ENCODE measurements at regions not wholly inside any gene's neighbourhood (a gene's known extent, or its start where the extent isn't known, plus 50 kb on each side); places are given as distances from the start of the nearest gene placed in this dataset.

GRCh38 chr2:234611209-234611608, 114.3 kb upstream of the ARL4C start:
- no peaks in the 10 kb centered on the region for H3K36me3 ChIP-seq
- TF ChIP-seq CTCF (IDR thresholded peaks at IDR 0.05) = no peak
- no peaks in the 10 kb centered on the region for H3K4me1 ChIP-seq
- no peak overlapping the region for H3K27ac ChIP-seq
- intact Hi-C loops (cut with DNase I) = no loop called here
- ATAC-seq (no peak), DNase-seq (no peak)
- no peaks in the 10 kb centered on the region for H3K27me3 ChIP-seq
- no peak overlapping the region for H3K4me3 ChIP-seq
- H3K9me3 ChIP-seq = no peaks in the 10 kb centered on the region

- no peak for TF ChIP-seq CTCF (IDR thresholded peaks at IDR 0.05)
- H3K9me3 ChIP-seq = no peaks in the 10 kb centered on the region
- H3K27me3 ChIP-seq = no peaks in the 10 kb centered on the region
- H3K36me3 ChIP-seq = no peaks in the 10 kb centered on the region
- DNase-seq (no peak), ATAC-seq (no peak)
- intact Hi-C loops (cut with DNase I) = no loop called here
- H3K4me3 ChIP-seq = no peak overlapping the region
- H3K4me1 ChIP-seq = no peaks in the 10 kb centered on the region
- no peak overlapping the region for H3K27ac ChIP-seq
Observed at GRCh38 chr2:234608946-234609345, 112.1 kb upstream of the ARL4C start.

GRCh38 chr2:234607691-234608090, 110.8 kb upstream of the ARL4C start:
- DNase-seq (no peak), ATAC-seq (no peak)
- H3K9me3 ChIP-seq = no peaks in the 10 kb centered on the region
- intact Hi-C loops (cut with DNase I) = no loop called here
- no peak overlapping the region for H3K4me3 ChIP-seq
- H3K27ac ChIP-seq = no peak overlapping the region
- no peak for TF ChIP-seq CTCF (IDR thresholded peaks at IDR 0.05)
- no peaks in the 10 kb centered on the region for H3K36me3 ChIP-seq
- H3K27me3 ChIP-seq = no peaks in the 10 kb centered on the region
- H3K4me1 ChIP-seq = no peaks in the 10 kb centered on the region

GRCh38 chr2:234606896-234607295, 110.0 kb upstream of the ARL4C start:
- no peak for TF ChIP-seq CTCF (IDR thresholded peaks at IDR 0.05)
- intact Hi-C loops (cut with DNase I) = no loop called here
- DNase-seq (no peak), ATAC-seq (no peak)
- Histone ChIP-seq H3K36me3 (no peaks in the 10 kb centered on the region), H3K4me3 (no peak overlapping the region), H3K9me3 (no peaks in the 10 kb centered on the region), H3K27me3 (no peaks in the 10 kb centered on the region), H3K4me1 (no peaks in the 10 kb centered on the region), H3K27ac (no peak overlapping the region)

GRCh38 chr2:234603619-234604018, 106.7 kb upstream of the ARL4C start:
- Histone ChIP-seq H3K27me3 (no peaks in the 10 kb centered on the region), H3K36me3 (no peaks in the 10 kb centered on the region), H3K4me1 (no peaks in the 10 kb centered on the region), H3K4me3 (no peak overlapping the region), H3K9me3 (no peaks in the 10 kb centered on the region), H3K27ac (no peak overlapping the region)
- ATAC-seq (no peak), DNase-seq (no peak)
- no peak for TF ChIP-seq CTCF (IDR thresholded peaks at IDR 0.05)
- intact Hi-C loops (cut with DNase I) = no loop called here

Data from left lung (tissue), 4 donors.